ENCODE measurements at regions not wholly inside any gene's neighbourhood (a gene's known extent, or its start where the extent isn't known, plus 50 kb on each side); places are given as distances from the start of the nearest gene placed in this dataset.

DNA sequence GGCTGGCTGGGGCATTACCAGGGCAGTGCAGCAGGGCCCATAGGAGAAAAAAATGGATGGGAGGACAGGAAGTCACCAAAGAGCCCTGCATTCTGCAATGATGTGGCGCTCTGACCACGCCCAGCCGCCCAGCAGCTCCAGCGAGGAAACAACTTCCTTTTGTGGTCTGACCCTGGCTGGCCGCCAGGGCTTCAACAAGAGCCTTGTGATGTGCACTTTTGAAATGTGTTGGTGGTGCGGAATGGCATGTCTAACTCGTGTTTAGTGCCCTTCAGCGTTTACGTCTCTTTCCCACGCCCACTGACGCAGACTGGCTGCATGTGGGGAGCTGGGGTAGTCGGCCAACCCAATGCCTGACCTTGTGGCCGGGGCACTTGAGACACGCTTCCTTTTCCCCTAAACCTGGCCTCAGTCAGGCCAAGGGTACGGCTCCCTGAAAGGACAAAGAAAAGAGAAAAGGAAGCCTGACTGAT, 81.9 kb upstream of the CTNNB1 start:
- TF ChIP-seq, protein P1, sequence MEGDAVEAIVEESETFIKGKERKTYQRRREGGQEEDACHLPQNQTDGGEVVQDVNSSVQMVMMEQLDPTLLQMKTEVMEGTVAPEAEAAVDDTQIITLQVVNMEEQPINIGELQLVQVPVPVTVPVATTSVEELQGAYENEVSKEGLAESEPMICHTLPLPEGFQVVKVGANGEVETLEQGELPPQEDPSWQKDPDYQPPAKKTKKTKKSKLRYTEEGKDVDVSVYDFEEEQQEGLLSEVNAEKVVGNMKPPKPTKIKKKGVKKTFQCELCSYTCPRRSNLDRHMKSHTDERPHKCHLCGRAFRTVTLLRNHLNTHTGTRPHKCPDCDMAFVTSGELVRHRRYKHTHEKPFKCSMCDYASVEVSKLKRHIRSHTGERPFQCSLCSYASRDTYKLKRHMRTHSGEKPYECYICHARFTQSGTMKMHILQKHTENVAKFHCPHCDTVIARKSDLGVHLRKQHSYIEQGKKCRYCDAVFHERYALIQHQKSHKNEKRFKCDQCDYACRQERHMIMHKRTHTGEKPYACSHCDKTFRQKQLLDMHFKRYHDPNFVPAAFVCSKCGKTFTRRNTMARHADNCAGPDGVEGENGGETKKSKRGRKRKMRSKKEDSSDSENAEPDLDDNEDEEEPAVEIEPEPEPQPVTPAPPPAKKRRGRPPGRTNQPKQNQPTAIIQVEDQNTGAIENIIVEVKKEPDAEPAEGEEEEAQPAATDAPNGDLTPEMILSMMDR (IDR thresholded peaks at IDR 0.05): no peak
- TF ChIP-seq POLR2A (IDR thresholded peaks at IDR 0.05): no peak

All from thyroid gland (tissue), 4 donors.